K562 (cell line): ENCODE measurements at regions not wholly inside any gene's neighbourhood (a gene's known extent, or its start where the extent isn't known, plus 50 kb on each side); places are given as distances from the start of the nearest gene placed in this dataset.

Experiments used
- ATAC-seq: fragments of 200-7000 bp; cut with Tn5 transposase; 3 replicates; pipeline ENCODE4 v1.9.1; 2020; ENCODE audit warnings: moderate library complexity
- BruUV-seq: library from RNA; stranded (reverse); fragments of 400-500 nt; replicated peaks from 2 replicates; lab custom pipeline; 2021; lab: Mats Ljungman, UMichigan
- CTCF ChIA-PET: fragments of 300-600 bp; formaldehyde crosslinking; extraction: SDS; loops from one replicate; lab custom pipeline; 2021; ENCODE audit warnings: low intra/inter-chr PET ratio; lab: Yijun Ruan, JAX
- POLR2A ChIA-PET: fragments of 300-600, 350-650 bp; sonication (Branson Sonifier 250); formaldehyde crosslinking; extraction: SDS; loops from one replicate; lab custom pipeline; 2021; ENCODE audit warnings: antibody characterized with exemption, inconsistent platforms; lab: Yijun Ruan, JAX
- DNase-seq, 4 experiments: peaks; one replicate each; pipeline versions ENCODE4 v3.0.0 to v3.0.0-alpha.2; 2011 to 2018; ENCODE audit warnings: low spot score in 3 of 4, mixed read lengths in 3 of 4; ENCODE audit errors: extremely low read depth in 1 of 4
- FAIRE-seq: peaks from 2 replicates; lab custom pipeline; 2011; peaks lifted over from hg19 to GRCh38; lab: Jason Lieb, UNC
- H2AFZ ChIP-seq: 2 replicates; pipeline ENCODE4 v1.6.0; 2011; ENCODE audit warnings: low read depth, low read length, control low read depth, inconsistent platforms
- H3K27ac ChIP-seq: fragments of 200-600 bp; 3 replicates; pipeline ENCODE4 v1.8.0; 2011; ENCODE audit warnings: low read depth, mild to moderate bottlenecking, control low read depth, inconsistent platforms, low read length, moderate library complexity, mixed read lengths; ENCODE audit errors: extremely low read depth
- H3K27me3 ChIP-seq, 2 experiments: fragments of 300-600 bp in 1 of 2; 2 replicates in 1 of 2; 3 replicates in 1 of 2; pipeline versions ENCODE4 v1.6.0 to v1.8.0; 2011; ENCODE audit warnings: inconsistent platforms in 2 of 2, low read length in 2 of 2, mild to moderate bottlenecking in 1 of 2, mixed read lengths in 1 of 2, moderate library complexity in 1 of 2; ENCODE audit not compliant: control insufficient read depth in 2 of 2, insufficient read depth in 2 of 2
- H3K36me3 ChIP-seq: fragments of 300-600 bp; 3 replicates; pipeline ENCODE4 v1.8.0; 2011; ENCODE audit warnings: mild to moderate bottlenecking, low read length, inconsistent platforms; ENCODE audit not compliant: control insufficient read depth, insufficient read depth
- H3K4me1 ChIP-seq, 2 experiments: fragments of 200-600 bp in 1 of 2; replicated peaks in 1 of 2; 2 replicates in 1 of 2; 3 replicates in 1 of 2; pipeline versions ENCODE4 v1.5.1 to v1.8.0; 2011; ENCODE audit warnings: inconsistent platforms in 2 of 2, low read length in 2 of 2, mild to moderate bottlenecking in 1 of 2, mixed read lengths in 1 of 2, moderate library complexity in 1 of 2; ENCODE audit not compliant: control insufficient read depth in 2 of 2, insufficient read depth in 2 of 2
- H3K4me2 ChIP-seq: 2 replicates; pipeline ENCODE4 v1.6.1; 2011; ENCODE audit warnings: low read length, control low read depth, inconsistent platforms, mixed read lengths; ENCODE audit not compliant: insufficient read depth
- H3K4me3 ChIP-seq: fragments of 200-600 bp; sonication (generic), shearing (Covaris generic); 2 replicates; pipeline ENCODE4 v1.5.1; 2016; ENCODE audit warnings: control low read depth, inconsistent platforms
- H3K79me2 ChIP-seq: fragments of 200-600 bp; 3 replicates; pipeline ENCODE4 v1.8.0; 2011; ENCODE audit warnings: low read length, inconsistent platforms; ENCODE audit not compliant: control insufficient read depth, insufficient read depth
- H3K9ac ChIP-seq, 2 experiments: 2 replicates each; pipeline versions ENCODE4 v1.6.0 to v1.6.1; 2011; ENCODE audit warnings: low read depth in 2 of 2, low read length in 2 of 2, control low read depth in 1 of 2, inconsistent platforms in 1 of 2, mild to moderate bottlenecking in 1 of 2, mixed read lengths in 1 of 2; ENCODE audit not compliant: insufficient read depth in 1 of 2
- H3K9me1 ChIP-seq: one replicate; pipeline ENCODE4 v1.6.0; 2011; ENCODE audit warnings: inconsistent platforms, mild to moderate bottlenecking, low read length, moderate library complexity; ENCODE audit not compliant: control insufficient read depth, insufficient read depth
- H3K9me3 ChIP-seq: replicated peaks from 2 replicates; pipeline ENCODE4 v1.5.1; 2011; ENCODE audit warnings: low read depth, low read length, inconsistent platforms; ENCODE audit not compliant: control insufficient read depth, insufficient read depth
- H4K20me1 ChIP-seq: replicated peaks from 2 replicates; pipeline ENCODE4 v1.6.1; 2011; ENCODE audit warnings: low read length, inconsistent platforms, mixed read lengths; ENCODE audit not compliant: control insufficient read depth, insufficient read depth
- CC2D1A ChIP-seq: fragments of 450-650 bp; IDR thresholded peaks from 2 replicates; pipeline ENCODE4 v1.6.1; 2017; ENCODE audit warnings: mild to moderate bottlenecking
- FOXA3 ChIP-seq, 2 experiments: fragments of 450-650 bp in 1 of 2; sonication (generic) in 1 of 2; formaldehyde crosslinking; IDR thresholded peaks in 1 of 2; conservative IDR thresholded peaks in 1 of 2; 2 replicates each; pipeline versions ENCODE4 v1.4.0 to v1.8.0; 2020 to 2022; ENCODE audit warnings: mild to moderate bottlenecking in 2 of 2, missing genetic modification reagents in 1 of 2
- HNRNPUL1 ChIP-seq: fragments of 200-400 bp; formaldehyde crosslinking; IDR thresholded peaks from 2 replicates; pipeline ENCODE4 v1.6.1; 2017; ENCODE audit warnings: low read length
- KHSRP ChIP-seq: fragments of 450-650 bp; IDR thresholded peaks from 2 replicates; pipeline ENCODE4 v1.6.1; 2017
- MYC ChIP-seq, 2 experiments: fragments of 250-450 bp in 1 of 2; sonication (Bioruptor Pico) in 1 of 2; IDR thresholded peaks; 2 replicates each; pipeline versions ENCODE4 v1.5.1 to v1.6.1; 2012 to 2021; ENCODE audit warnings: low read depth in 2 of 2, borderline replicate concordance in 1 of 2, improper control_type of control experiment in 1 of 2, low read length in 1 of 2, mild to moderate bottlenecking in 1 of 2, moderate library complexity in 1 of 2
- NEUROD1 ChIP-seq: fragments of 150-350 bp; IDR thresholded peaks from 2 replicates; pipeline ENCODE4 v1.6.1; 2014; ENCODE audit warnings: borderline replicate concordance, low read length, low read depth; ENCODE audit not compliant: partially characterized antibody
- RBFOX2 ChIP-seq: fragments of 200-400 bp; formaldehyde crosslinking; IDR thresholded peaks from 2 replicates; pipeline ENCODE4 v1.6.1; 2017; ENCODE audit warnings: low read depth, mild to moderate bottlenecking, low read length, moderate library complexity
- ZNF668 ChIP-seq: fragments of 250-450 bp; sonication (Bioruptor Pico); IDR thresholded peaks from 2 replicates; pipeline ENCODE4 v1.8.0; 2022; ENCODE audit warnings: mild to moderate bottlenecking, inconsistent platforms
- WGBS: fragments of 100-300 bp; shearing (Covaris generic); methylation state at CpG from one replicate; pipeline ENCODE4 v1.1.6; 2016; ENCODE audit warnings: low coverage, mixed read lengths; ENCODE audit not compliant: insufficient coverage; ENCODE audit errors: missing lambda C conversion rate; 5-methylcytosine and 5-hydroxymethylcytosine counted together
- in situ Hi-C: fragments of 300-500 bp; cut with MboI; formaldehyde crosslinking; loops from 4 replicates; pipeline ENCODE4 v1.15.0; 2018; ENCODE audit warnings: inconsistent platforms, mixed read lengths
- intact Hi-C: fragments of 100-400 bp; cut with micrococcal nuclease; formaldehyde crosslinking; loops from 2 replicates; pipeline ENCODE4 v1.14.2; 2022
- TF ChIP-seq, protein P1 (sequence below): fragments of 250-450 bp; sonication (Bioruptor Pico); IDR thresholded peaks from 2 replicates; pipeline ENCODE4 v1.5.0; 2021; ENCODE audit warnings: mild to moderate bottlenecking, borderline replicate concordance
- TF ChIP-seq, protein P2 (sequence below): sonication (generic); formaldehyde crosslinking; IDR thresholded peaks from 2 replicates; pipeline ENCODE4 v1.8.1; 2023; ENCODE audit warnings: mild to moderate bottlenecking, missing genetic modification reagents
- TF ChIP-seq, protein P3 (sequence below): fragments of 250-450 bp; sonication (Bioruptor Pico); IDR thresholded peaks from 2 replicates; pipeline ENCODE4 v1.8.0; 2021; ENCODE audit warnings: moderate library complexity, mild to moderate bottlenecking, inconsistent platforms

DNA sequence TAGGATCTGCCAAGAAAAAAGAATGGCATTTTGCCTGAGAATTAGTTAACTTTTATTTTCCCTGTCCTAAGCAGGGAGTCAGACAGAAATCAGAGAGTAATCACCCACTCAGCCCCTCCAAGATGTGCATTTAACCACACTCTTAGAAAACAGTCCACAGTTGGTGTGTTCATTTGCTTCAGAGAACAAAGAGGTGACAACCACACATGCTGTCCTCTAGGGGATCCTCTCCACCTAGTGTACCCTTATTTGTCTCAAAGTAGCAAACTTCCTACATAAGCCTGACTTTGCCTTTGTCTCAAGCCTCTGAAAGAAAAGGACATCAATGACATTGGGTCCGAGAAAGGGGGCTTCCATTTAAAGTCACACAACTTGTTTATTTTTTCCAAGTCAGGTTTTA, 107.0 kb upstream of the RFC3 start (continued):
- TF ChIP-seq, protein P1, sequence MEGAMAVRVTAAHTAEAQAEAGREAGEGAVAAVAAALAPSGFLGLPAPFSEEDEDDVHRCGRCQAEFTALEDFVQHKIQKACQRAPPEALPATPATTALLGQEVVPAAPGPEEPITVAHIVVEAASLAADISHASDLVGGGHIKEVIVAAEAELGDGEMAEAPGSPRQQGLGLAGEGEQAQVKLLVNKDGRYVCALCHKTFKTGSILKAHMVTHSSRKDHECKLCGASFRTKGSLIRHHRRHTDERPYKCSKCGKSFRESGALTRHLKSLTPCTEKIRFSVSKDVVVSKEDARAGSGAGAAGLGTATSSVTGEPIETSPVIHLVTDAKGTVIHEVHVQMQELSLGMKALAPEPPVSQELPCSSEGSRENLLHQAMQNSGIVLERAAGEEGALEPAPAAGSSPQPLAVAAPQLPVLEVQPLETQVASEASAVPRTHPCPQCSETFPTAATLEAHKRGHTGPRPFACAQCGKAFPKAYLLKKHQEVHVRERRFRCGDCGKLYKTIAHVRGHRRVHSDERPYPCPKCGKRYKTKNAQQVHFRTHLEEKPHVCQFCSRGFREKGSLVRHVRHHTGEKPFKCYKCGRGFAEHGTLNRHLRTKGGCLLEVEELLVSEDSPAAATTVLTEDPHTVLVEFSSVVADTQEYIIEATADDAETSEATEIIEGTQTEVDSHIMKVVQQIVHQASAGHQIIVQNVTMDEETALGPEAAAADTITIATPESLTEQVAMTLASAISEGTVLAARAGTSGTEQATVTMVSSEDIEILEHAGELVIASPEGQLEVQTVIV = no peak
- TF ChIP-seq ZNF668 (CRISPR knock-in tag) (no peak), CC2D1A (no peak), FOXA3 (CRISPR knock-in tag; conservative IDR thresholded peaks at IDR 0.05 in 1 of 2, IDR thresholded peaks at IDR 0.05 in 1 of 2) (no peak), RBFOX2 (no peak)

DNA sequence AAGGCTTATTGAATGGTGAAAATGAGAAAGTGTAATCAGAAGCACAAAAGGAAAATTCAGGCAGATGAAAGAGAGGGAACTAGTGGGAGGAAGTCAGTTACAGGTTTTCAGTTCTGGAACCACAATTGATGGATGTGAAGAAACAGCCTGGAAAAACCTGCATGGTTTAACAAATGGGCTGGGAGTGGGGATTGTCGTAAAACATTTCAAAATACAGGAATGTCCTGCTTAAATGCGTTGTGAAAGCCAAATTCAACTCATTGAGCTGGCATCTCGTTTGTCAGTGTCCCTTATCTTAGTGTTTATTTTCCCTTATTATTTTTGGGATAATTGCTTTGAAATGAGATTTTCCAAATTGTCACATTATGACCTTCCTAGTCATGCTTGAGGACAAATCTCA, 106.5 kb upstream of the RFC3 start:
- no peaks in the 10 kb centered on the region for H3K27me3 ChIP-seq
- BruUV-seq = no TSS peak
- CTCF ChIA-PET = no interaction called here
- intact Hi-C loops = no loop called here
- H3K27ac ChIP-seq = no peak overlapping the region
- no peaks in the 10 kb centered on the region for H4K20me1 ChIP-seq
- no peaks in the 10 kb centered on the region for H3K4me1 ChIP-seq
- H2AFZ ChIP-seq = no peak overlapping the region
- H3K9me1 ChIP-seq = no peaks in the 10 kb centered on the region
- no peaks in the 10 kb centered on the region for H3K36me3 ChIP-seq
- WGBS = 0% methylated on average over 2 of the region's 3 CpGs
- H3K9me3 ChIP-seq = no peaks in the 10 kb centered on the region
- DNase-seq (no peak), FAIRE-seq (no peak), ATAC-seq (no peak)
- no peak overlapping the region for H3K4me3 ChIP-seq
- POLR2A ChIA-PET = no interaction called here
- H3K4me2 ChIP-seq = no peak overlapping the region
- H3K9ac ChIP-seq = no peak overlapping the region
- no peaks in the 10 kb centered on the region for H3K79me2 ChIP-seq
- in situ Hi-C loops = loop anchor here (25.0 kb wide), 1 partner anchor 474 kb away; no protein-coding TSS in a partner anchor
- no peak for TF ChIP-seq HNRNPUL1
- no peak for TF ChIP-seq MYC (IDR thresholded peaks at IDR 0.05; ENCODE audit: low read depth, low read length)
- TF ChIP-seq MYC (CRISPR knock-in tag; IDR thresholded peaks at IDR 0.05; ENCODE audit: borderline replicate concordance, low read depth) = no peak
- TF ChIP-seq, protein P2, sequence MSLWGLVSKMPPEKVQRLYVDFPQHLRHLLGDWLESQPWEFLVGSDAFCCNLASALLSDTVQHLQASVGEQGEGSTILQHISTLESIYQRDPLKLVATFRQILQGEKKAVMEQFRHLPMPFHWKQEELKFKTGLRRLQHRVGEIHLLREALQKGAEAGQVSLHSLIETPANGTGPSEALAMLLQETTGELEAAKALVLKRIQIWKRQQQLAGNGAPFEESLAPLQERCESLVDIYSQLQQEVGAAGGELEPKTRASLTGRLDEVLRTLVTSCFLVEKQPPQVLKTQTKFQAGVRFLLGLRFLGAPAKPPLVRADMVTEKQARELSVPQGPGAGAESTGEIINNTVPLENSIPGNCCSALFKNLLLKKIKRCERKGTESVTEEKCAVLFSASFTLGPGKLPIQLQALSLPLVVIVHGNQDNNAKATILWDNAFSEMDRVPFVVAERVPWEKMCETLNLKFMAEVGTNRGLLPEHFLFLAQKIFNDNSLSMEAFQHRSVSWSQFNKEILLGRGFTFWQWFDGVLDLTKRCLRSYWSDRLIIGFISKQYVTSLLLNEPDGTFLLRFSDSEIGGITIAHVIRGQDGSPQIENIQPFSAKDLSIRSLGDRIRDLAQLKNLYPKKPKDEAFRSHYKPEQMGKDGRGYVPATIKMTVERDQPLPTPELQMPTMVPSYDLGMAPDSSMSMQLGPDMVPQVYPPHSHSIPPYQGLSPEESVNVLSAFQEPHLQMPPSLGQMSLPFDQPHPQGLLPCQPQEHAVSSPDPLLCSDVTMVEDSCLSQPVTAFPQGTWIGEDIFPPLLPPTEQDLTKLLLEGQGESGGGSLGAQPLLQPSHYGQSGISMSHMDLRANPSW = no peak
- TF ChIP-seq NEUROD1 = no peak
- no peak for TF ChIP-seq KHSRP
- TF ChIP-seq, protein P3, sequence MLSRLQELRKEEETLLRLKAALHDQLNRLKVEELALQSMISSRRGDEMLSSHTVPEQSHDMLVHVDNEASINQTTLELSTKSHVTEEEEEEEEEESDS (CRISPR knock-in tag) = no peak
